ENCODE measurements at regions not wholly inside any gene's neighbourhood (a gene's known extent, or its start where the extent isn't known, plus 50 kb on each side); places are given as distances from the start of the nearest gene placed in this dataset.

GRCh38 chr12:98151984-98152383 lies 363.4 kb upstream of the TMPO start:
- no peak for DNase-seq (ENCODE audit: low read depth in 1 of 2, low spot score in 1 of 2)
- Histone ChIP-seq H3K4me3 (replicated peaks; ENCODE audit: insufficient read depth, low read length) (no peak overlapping the region), H3K27me3 (ENCODE audit: insufficient read depth, poor library complexity, severe bottlenecking) (peaks cover 3% of the 10 kb centered on the region), H3K27ac (replicated peaks) (no peak overlapping the region)
- TF ChIP-seq SPI1 (IDR thresholded peaks at IDR 0.05; ENCODE audit: borderline replicate concordance, low read depth), result no peak
- TF ChIP-seq, protein P1, sequence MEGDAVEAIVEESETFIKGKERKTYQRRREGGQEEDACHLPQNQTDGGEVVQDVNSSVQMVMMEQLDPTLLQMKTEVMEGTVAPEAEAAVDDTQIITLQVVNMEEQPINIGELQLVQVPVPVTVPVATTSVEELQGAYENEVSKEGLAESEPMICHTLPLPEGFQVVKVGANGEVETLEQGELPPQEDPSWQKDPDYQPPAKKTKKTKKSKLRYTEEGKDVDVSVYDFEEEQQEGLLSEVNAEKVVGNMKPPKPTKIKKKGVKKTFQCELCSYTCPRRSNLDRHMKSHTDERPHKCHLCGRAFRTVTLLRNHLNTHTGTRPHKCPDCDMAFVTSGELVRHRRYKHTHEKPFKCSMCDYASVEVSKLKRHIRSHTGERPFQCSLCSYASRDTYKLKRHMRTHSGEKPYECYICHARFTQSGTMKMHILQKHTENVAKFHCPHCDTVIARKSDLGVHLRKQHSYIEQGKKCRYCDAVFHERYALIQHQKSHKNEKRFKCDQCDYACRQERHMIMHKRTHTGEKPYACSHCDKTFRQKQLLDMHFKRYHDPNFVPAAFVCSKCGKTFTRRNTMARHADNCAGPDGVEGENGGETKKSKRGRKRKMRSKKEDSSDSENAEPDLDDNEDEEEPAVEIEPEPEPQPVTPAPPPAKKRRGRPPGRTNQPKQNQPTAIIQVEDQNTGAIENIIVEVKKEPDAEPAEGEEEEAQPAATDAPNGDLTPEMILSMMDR (IDR thresholded peaks at IDR 0.05; ENCODE audit: insufficient read depth, low read length), result no peak
- TF ChIP-seq, protein P2, sequence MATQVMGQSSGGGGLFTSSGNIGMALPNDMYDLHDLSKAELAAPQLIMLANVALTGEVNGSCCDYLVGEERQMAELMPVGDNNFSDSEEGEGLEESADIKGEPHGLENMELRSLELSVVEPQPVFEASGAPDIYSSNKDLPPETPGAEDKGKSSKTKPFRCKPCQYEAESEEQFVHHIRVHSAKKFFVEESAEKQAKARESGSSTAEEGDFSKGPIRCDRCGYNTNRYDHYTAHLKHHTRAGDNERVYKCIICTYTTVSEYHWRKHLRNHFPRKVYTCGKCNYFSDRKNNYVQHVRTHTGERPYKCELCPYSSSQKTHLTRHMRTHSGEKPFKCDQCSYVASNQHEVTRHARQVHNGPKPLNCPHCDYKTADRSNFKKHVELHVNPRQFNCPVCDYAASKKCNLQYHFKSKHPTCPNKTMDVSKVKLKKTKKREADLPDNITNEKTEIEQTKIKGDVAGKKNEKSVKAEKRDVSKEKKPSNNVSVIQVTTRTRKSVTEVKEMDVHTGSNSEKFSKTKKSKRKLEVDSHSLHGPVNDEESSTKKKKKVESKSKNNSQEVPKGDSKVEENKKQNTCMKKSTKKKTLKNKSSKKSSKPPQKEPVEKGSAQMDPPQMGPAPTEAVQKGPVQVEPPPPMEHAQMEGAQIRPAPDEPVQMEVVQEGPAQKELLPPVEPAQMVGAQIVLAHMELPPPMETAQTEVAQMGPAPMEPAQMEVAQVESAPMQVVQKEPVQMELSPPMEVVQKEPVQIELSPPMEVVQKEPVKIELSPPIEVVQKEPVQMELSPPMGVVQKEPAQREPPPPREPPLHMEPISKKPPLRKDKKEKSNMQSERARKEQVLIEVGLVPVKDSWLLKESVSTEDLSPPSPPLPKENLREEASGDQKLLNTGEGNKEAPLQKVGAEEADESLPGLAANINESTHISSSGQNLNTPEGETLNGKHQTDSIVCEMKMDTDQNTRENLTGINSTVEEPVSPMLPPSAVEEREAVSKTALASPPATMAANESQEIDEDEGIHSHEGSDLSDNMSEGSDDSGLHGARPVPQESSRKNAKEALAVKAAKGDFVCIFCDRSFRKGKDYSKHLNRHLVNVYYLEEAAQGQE (IDR thresholded peaks at IDR 0.05; ENCODE audit: insufficient replicate concordance, low read depth), result no peak
- no peak for TF ChIP-seq POLR2AphosphoS5 (IDR thresholded peaks at IDR 0.05; ENCODE audit: low read depth)
- TF ChIP-seq GABPA (IDR thresholded peaks at IDR 0.05; ENCODE audit: low read depth), result no peak

DNA sequence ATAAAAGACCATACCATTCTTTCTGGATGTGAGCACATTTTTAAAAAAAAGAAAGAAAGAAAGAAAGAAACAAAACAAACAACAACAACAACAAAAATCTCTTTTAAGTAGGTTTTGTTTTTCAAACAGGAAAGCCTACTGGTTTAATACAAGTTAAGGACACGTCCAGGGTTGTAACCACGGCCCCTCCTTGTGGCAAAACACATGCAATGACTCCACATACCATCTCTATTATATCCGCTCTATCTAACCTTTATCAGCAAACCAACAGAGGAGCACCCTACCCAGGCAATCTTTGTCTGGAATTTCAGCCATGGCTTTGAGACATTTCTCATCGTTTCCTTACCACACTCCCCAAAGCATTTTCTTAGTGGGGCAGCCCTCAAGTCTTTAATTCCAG lies 360.5 kb upstream of the TMPO start:
- Histone ChIP-seq H3K27me3 (ENCODE audit: insufficient read depth, poor library complexity, severe bottlenecking) (peaks cover 3% of the 10 kb centered on the region), H3K27ac (replicated peaks) (no peak overlapping the region), H3K4me3 (replicated peaks; ENCODE audit: insufficient read depth, low read length) (no peak overlapping the region)
- DNase-seq (ENCODE audit: low read depth in 1 of 2, low spot score in 1 of 2), result no peak
- TF ChIP-seq GABPA (IDR thresholded peaks at IDR 0.05; ENCODE audit: low read depth), result no peak

DNA sequence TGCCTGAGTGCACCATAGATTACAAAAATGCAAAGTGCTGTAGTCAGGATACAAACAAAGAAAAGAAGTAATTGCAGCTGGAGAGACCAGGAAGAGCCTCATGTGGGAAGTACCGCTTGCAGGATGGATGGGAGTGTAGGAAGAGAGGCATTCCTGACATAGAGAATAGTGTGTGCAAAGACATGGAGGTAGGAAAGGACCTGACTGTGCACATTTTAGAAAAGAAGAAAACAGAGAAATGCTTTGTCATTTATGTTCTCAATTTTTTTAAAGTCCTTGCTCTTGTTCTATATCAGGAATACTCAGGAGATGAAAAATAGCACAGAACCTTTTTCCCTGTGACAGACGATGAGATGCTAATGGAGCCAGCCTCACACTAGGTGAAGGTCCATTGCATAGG lies 358.7 kb upstream of the TMPO start:
- no peak for DNase-seq (ENCODE audit: low read depth in 1 of 2, low spot score in 1 of 2)
- Histone ChIP-seq H3K27me3 (ENCODE audit: insufficient read depth, poor library complexity, severe bottlenecking) (peaks cover 3% of the 10 kb centered on the region), H3K27ac (replicated peaks) (no peak overlapping the region), H3K4me3 (replicated peaks; ENCODE audit: insufficient read depth, low read length) (no peak overlapping the region)
- TF ChIP-seq GABPA (IDR thresholded peaks at IDR 0.05; ENCODE audit: low read depth), result no peak

- Histone ChIP-seq H3K27ac (replicated peaks) (no peak overlapping the region), H3K4me3 (replicated peaks; ENCODE audit: insufficient read depth, low read length) (no peak overlapping the region), H3K27me3 (ENCODE audit: insufficient read depth, poor library complexity, severe bottlenecking) (no peaks in the 10 kb centered on the region)
- TF ChIP-seq, protein P2 (IDR thresholded peaks at IDR 0.05; ENCODE audit: insufficient replicate concordance, low read depth), result no peak
- TF ChIP-seq, protein P1 (IDR thresholded peaks at IDR 0.05; ENCODE audit: insufficient read depth, low read length), result no peak
- TF ChIP-seq POLR2AphosphoS5 (IDR thresholded peaks at IDR 0.05; ENCODE audit: low read depth), result no peak
- no peak for TF ChIP-seq GABPA (IDR thresholded peaks at IDR 0.05; ENCODE audit: low read depth)
- no peak for TF ChIP-seq SPI1 (IDR thresholded peaks at IDR 0.05; ENCODE audit: borderline replicate concordance, low read depth)
- DNase-seq (ENCODE audit: low read depth in 1 of 2, low spot score in 1 of 2), result no peak
These were observed 352.3 kb upstream of the TMPO start for GRCh38 chr12:98162906-98163678.

GRCh38 chr12:98172304-98172703 lies 343.1 kb upstream of the TMPO start:
- no peak for DNase-seq (ENCODE audit: low read depth in 1 of 2, low spot score in 1 of 2)
- Histone ChIP-seq H3K27me3 (ENCODE audit: insufficient read depth, poor library complexity, severe bottlenecking) (no peaks in the 10 kb centered on the region), H3K4me3 (replicated peaks; ENCODE audit: insufficient read depth, low read length) (no peak overlapping the region), H3K27ac (replicated peaks) (no peak overlapping the region)
- TF ChIP-seq GABPA (IDR thresholded peaks at IDR 0.05; ENCODE audit: low read depth), result no peak
- TF ChIP-seq, protein P1 (IDR thresholded peaks at IDR 0.05; ENCODE audit: insufficient read depth, low read length), result no peak

Data from HL-60 (cell line).